HCT116 (cell line): ENCODE measurements at regions not wholly inside any gene's neighbourhood (a gene's known extent, or its start where the extent isn't known, plus 50 kb on each side); places are given as distances from the start of the nearest gene placed in this dataset.

Source experiments
- ATAC-seq: fragments of 200-7000 bp; cut with Tn5 transposase; 2 replicates; pipeline ENCODE4 v1.9.1; 2020; ENCODE audit warnings: mild to moderate bottlenecking, moderate library complexity
- BruUV-seq: library from RNA; stranded (reverse); fragments of 400-500 nt; replicated peaks from 2 replicates; lab custom pipeline; 2021; lab: Mats Ljungman, UMichigan
- CTCF ChIA-PET: fragments of 300-600 bp; sonication (Branson Sonifier 250); formaldehyde crosslinking; loops from one replicate; lab custom pipeline; 2021; ENCODE audit warnings: antibody characterized with exemption; lab: Charles Lee
- POLR2A ChIA-PET: fragments of 300-600, 350-600 bp; sonication (Branson Sonifier 250); formaldehyde crosslinking; loops from one replicate; lab custom pipeline; 2021; ENCODE audit warnings: antibody characterized with exemption; lab: Charles Lee
- RAD21 ChIA-PET, 2 experiments: fragments of 300-600 bp; sonication (Branson Sonifier 250); formaldehyde crosslinking; loops; one replicate each; lab custom pipeline; 2023; ENCODE audit warnings: low total read pairs in 2 of 2; ENCODE audit not compliant: uncharacterized antibody in 2 of 2, unreplicated experiment in 2 of 2, low non-redundant PET in 1 of 2; lab: Charles Lee
- DNase-seq: peaks from one replicate; pipeline ENCODE4 v3.0.0-alpha.2; 2010; ENCODE audit warnings: low read depth, low spot score
- H2AFZ ChIP-seq: fragments of 200-600 bp; shearing (Covaris generic), sonication (generic); 2 replicates; pipeline ENCODE4 v1.6.1; 2017; ENCODE audit warnings: low read depth, mixed run types, mixed read lengths, antibody characterized with exemption, low read length; ENCODE audit not compliant: poor library complexity, severe bottlenecking
- H3K27ac ChIP-seq: 2 replicates; pipeline ENCODE4 v1.5.1; 2012; ENCODE audit warnings: low read depth, low read length
- H3K27me3 ChIP-seq: fragments of 200-600 bp; sonication (generic); 2 replicates; pipeline ENCODE4 v1.6.1; 2016; ENCODE audit warnings: mixed run types, low read length, mixed read lengths; ENCODE audit not compliant: insufficient read depth
- H3K36me3 ChIP-seq, 2 experiments: fragments of 200-500 bp in 1 of 2; fragments of 200-600 bp in 1 of 2; sonication (Bioruptor generic) in 1 of 2; sonication (generic) in 1 of 2; 2 replicates each; pipeline versions ENCODE4 v1.5.1 to v1.6.1; 2014 to 2016; ENCODE audit warnings: low read length in 2 of 2, inconsistent platforms in 1 of 2, mixed read lengths in 1 of 2, mixed run types in 1 of 2; ENCODE audit not compliant: insufficient read depth in 2 of 2, control insufficient read depth in 1 of 2
- H3K4me1 ChIP-seq, 2 experiments: fragments of 200-600 bp in 1 of 2; sonication (generic) in 1 of 2; 2 replicates each; pipeline versions ENCODE4 v1.5.1 to v1.6.1; 2012 to 2017; ENCODE audit warnings: low read length in 2 of 2, inconsistent platforms in 1 of 2, mild to moderate bottlenecking in 1 of 2, mixed read lengths in 1 of 2, mixed run types in 1 of 2, moderate library complexity in 1 of 2; ENCODE audit not compliant: insufficient read depth in 2 of 2, control insufficient read depth in 1 of 2
- H3K4me2 ChIP-seq: fragments of 200-600 bp; sonication (generic); 2 replicates; pipeline ENCODE4 v1.6.1; 2017; ENCODE audit warnings: mixed run types, low read length, mixed read lengths
- H3K4me3 ChIP-seq, 2 experiments: fragments of 200-600 bp in 1 of 2; sonication (generic) in 1 of 2; replicated peaks in 1 of 2; 2 replicates each; pipeline ENCODE4 v1.5.1; 2011 to 2016; ENCODE audit warnings: low read length in 2 of 2, control low read depth in 1 of 2, low read depth in 1 of 2, mild to moderate bottlenecking in 1 of 2, mixed read lengths in 1 of 2, mixed run types in 1 of 2
- H3K79me2 ChIP-seq: fragments of 200-600 bp; sonication (generic); 2 replicates; pipeline ENCODE4 v1.6.1; 2017; ENCODE audit warnings: mild to moderate bottlenecking, mixed run types, low read length, moderate library complexity, mixed read lengths; ENCODE audit not compliant: insufficient read depth
- H3K9ac ChIP-seq: fragments of 200-600 bp; sonication (generic); 2 replicates; pipeline ENCODE4 v1.6.1; 2016; ENCODE audit warnings: low read length, mixed read lengths
- H3K9me2 ChIP-seq: fragments of 200-600 bp; sonication (generic), shearing (Covaris generic); 2 replicates; pipeline ENCODE4 v1.6.1; 2017; ENCODE audit warnings: mixed run types, mild to moderate bottlenecking, moderate library complexity; ENCODE audit not compliant: insufficient read depth
- H3K9me3 ChIP-seq, 2 experiments: fragments of 200-500 bp in 1 of 2; fragments of 200-600 bp in 1 of 2; sonication (Bioruptor generic) in 1 of 2; sonication (generic) in 1 of 2; 2 replicates each; pipeline ENCODE4 v1.6.1; 2014 to 2017; ENCODE audit warnings: low read length in 2 of 2, mixed read lengths in 2 of 2, inconsistent platforms in 1 of 2, low read depth in 1 of 2, mild to moderate bottlenecking in 1 of 2, mixed run types in 1 of 2, moderate library complexity in 1 of 2; ENCODE audit not compliant: control insufficient read depth in 1 of 2, insufficient read depth in 1 of 2
- H4K20me1 ChIP-seq: fragments of 200-600 bp; sonication (generic), shearing (Covaris generic); 2 replicates; pipeline ENCODE4 v1.6.1; 2017; ENCODE audit warnings: mixed run types, mild to moderate bottlenecking, moderate library complexity; ENCODE audit not compliant: insufficient read depth
- CBX3 ChIP-seq: IDR thresholded peaks from 2 replicates; pipeline ENCODE4 v1.6.1; 2012; ENCODE audit warnings: low read depth
- CEBPB ChIP-seq: IDR thresholded peaks from 2 replicates; pipeline ENCODE4 v1.6.1; 2012; ENCODE audit warnings: low read depth
- CTCF ChIP-seq, 3 experiments: fragments of 200-600 bp in 1 of 3; sonication (generic) in 1 of 3; IDR thresholded peaks in 2 of 3; conservative IDR thresholded peaks in 1 of 3; 2 replicates each; pipeline ENCODE4 v1.5.1; 2012 to 2017; ENCODE audit warnings: low read depth in 2 of 3, low read length in 2 of 3, antibody characterized with exemption in 1 of 3, borderline replicate concordance in 1 of 3, control low read depth in 1 of 3, mild to moderate bottlenecking in 1 of 3, mixed read lengths in 1 of 3, mixed run types in 1 of 3, moderate library complexity in 1 of 3; ENCODE audit not compliant: insufficient read depth in 1 of 3
- EGR1 ChIP-seq: IDR thresholded peaks from 2 replicates; pipeline ENCODE4 v1.6.1; 2012; ENCODE audit warnings: low read depth
- ELF1 ChIP-seq: IDR thresholded peaks from 2 replicates; pipeline ENCODE4 v1.6.1; 2012; ENCODE audit warnings: low read depth, borderline replicate concordance
- EZH2 ChIP-seq: fragments of 200-600 bp; sonication (generic); IDR thresholded peaks from 2 replicates; pipeline ENCODE4 v1.6.1; 2017; ENCODE audit warnings: antibody characterized with exemption, mixed run types
- EZH2phosphoT487 ChIP-seq: fragments of 200-600 bp; IDR thresholded peaks from 2 replicates; pipeline ENCODE4 v1.6.1; 2018; ENCODE audit warnings: antibody characterized with exemption, borderline replicate concordance
- JUND ChIP-seq: IDR thresholded peaks from 2 replicates; pipeline ENCODE4 v1.6.1; 2012
- POLR2A ChIP-seq: IDR thresholded peaks from 2 replicates; pipeline ENCODE4 v1.7.0; 2011; ENCODE audit warnings: borderline replicate concordance; ENCODE audit not compliant: insufficient read depth, insufficient read length; ENCODE audit errors: extremely low read depth
- POLR2AphosphoS5 ChIP-seq: IDR thresholded peaks from 2 replicates; pipeline ENCODE4 v1.6.1; 2011; ENCODE audit warnings: mild to moderate bottlenecking, low read depth, low read length, moderate library complexity
- RAD21 ChIP-seq: IDR thresholded peaks from 2 replicates; pipeline ENCODE4 v1.6.1; 2012; ENCODE audit warnings: low read depth, mild to moderate bottlenecking
- REST ChIP-seq: IDR thresholded peaks from 2 replicates; pipeline ENCODE4 v1.6.1; 2012; ENCODE audit warnings: low read depth
- SIN3A ChIP-seq: IDR thresholded peaks from 2 replicates; pipeline ENCODE4 v1.6.1; 2012; ENCODE audit warnings: low read depth
- SP1 ChIP-seq: IDR thresholded peaks from 2 replicates; pipeline ENCODE4 v1.6.1; 2012; ENCODE audit warnings: low read depth
- SRF ChIP-seq: IDR thresholded peaks from 2 replicates; pipeline ENCODE4 v1.6.1; 2012; ENCODE audit warnings: low read depth
- TCF7L2 ChIP-seq: IDR thresholded peaks from 2 replicates; pipeline ENCODE4 v1.7.0; 2011; ENCODE audit warnings: borderline replicate concordance, inconsistent platforms; ENCODE audit not compliant: insufficient read depth, insufficient read length; ENCODE audit errors: extremely low read depth
- ZFX ChIP-seq: fragments of 450-650 bp; IDR thresholded peaks from 2 replicates; pipeline ENCODE4 v1.6.1; 2017
- ZNF274 ChIP-seq: fragments of 200-500 bp; sonication (Bioruptor generic); IDR thresholded peaks from 2 replicates; pipeline ENCODE4 v1.6.1; 2014; ENCODE audit warnings: mild to moderate bottlenecking, low read depth, low read length, inconsistent platforms
- intact Hi-C: fragments of 100-400 bp; cut with micrococcal nuclease; formaldehyde crosslinking; loops from 2 replicates; pipeline ENCODE4 v1.10.0; 2022

GRCh38 chr4:81647388-81647787, 175.7 kb upstream of the RASGEF1B start:
- Histone ChIP-seq H3K27me3 (0 out of 2 replicates have a peak, but pooled peaks cover 11% of the 10 kb centered on the region), H3K4me2 (no peak overlapping the region), H3K9me3 (no peaks in the 10 kb centered on the region), H3K4me1 (no peaks in the 10 kb centered on the region), H3K4me3 (no peak overlapping the region), H4K20me1 (no peaks in the 10 kb centered on the region; the same call in 1 of the 2 replicates), H2AFZ (no peak overlapping the region), H3K27ac (no peak overlapping the region), H3K9me2 (no peaks in the 10 kb centered on the region), H3K36me3 (no peaks in the 10 kb centered on the region), H3K79me2 (no peaks in the 10 kb centered on the region), H3K9ac (no peak overlapping the region)
- ATAC-seq (no peak), DNase-seq (no peak)
- ChIA-PET RAD21 (no interaction called here), POLR2A (no interaction called here), CTCF (no interaction called here)
- BruUV-seq, result no TSS peak
- intact Hi-C loops, result no loop called here
- TF ChIP-seq ZNF274 (no peak), SRF (no peak), CBX3 (no peak), ZFX (no peak), EZH2phosphoT487 (no peak), SIN3A (no peak), REST (no peak), POLR2A (no peak), TCF7L2 (no peak), ELF1 (no peak), EGR1 (no peak), EZH2 (no peak), POLR2AphosphoS5 (no peak), RAD21 (no peak), JUND (no peak), SP1 (no peak), CTCF (IDR thresholded peaks at IDR 0.05 in 2 of 3, conservative IDR thresholded peaks at IDR 0.05 in 1 of 3; ENCODE audit: borderline replicate concordance in 1 of 3, insufficient read depth in 1 of 3, low read depth in 2 of 3, low read length in 2 of 3) (no peak), CEBPB (no peak)
